IPS-18c (cell line): ENCODE measurements at regions not wholly inside any gene's neighbourhood (a gene's known extent, or its start where the extent isn't known, plus 50 kb on each side); places are given as distances from the start of the nearest gene placed in this dataset.
"Not testable (repeated sequence)": the region's sequence is repeated elsewhere in the genome, so short reads cannot be mapped to it uniquely, and the experiment has no call there.

Experiments used
- H3K4me3 ChIP-seq: 2 replicates; pipeline ENCODE4 v1.7.0; 2013; ENCODE audit warnings: low read depth, mild to moderate bottlenecking, low read length, moderate library complexity; ENCODE audit not compliant: insufficient read depth
- H3K9me3 ChIP-seq: one replicate; pipeline ENCODE4 v1.6.1; 2013; ENCODE audit warnings: mild to moderate bottlenecking, low read length, moderate library complexity; ENCODE audit not compliant: control insufficient read depth, insufficient read depth

DNA sequence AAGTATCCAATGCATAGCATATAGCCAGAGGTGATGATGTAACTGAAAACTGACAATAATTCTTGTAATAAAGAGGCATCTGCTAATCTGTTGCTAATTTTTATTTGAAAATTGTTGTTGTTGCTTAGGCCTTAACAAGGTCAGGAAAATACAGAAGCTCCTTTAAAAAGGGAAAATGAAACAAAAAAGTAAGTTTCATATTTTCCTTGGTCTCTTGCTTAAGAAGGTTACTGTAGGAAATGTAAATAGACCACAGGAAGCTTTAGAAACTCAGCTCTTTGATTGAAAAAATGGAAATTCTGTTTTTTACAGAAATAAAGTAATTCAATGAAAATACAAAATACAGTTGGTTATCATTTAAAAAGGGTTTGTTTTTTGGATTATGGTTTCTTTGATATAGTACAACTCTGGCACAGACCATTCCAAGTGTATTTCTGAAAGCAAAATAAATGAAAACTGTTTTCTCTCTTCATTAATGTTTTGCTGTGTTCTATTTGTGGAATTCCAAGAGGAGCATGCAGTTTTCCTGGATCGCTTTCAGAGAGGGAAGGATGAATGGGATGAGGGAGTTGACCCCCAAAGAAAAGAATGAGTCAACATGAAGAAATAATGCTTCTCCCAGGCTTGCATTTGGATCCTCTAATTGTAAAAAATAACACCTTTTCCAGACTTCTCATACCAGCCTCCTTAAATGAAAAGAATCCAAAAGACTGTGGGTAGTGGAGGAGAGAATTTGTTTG, 398.0 kb upstream of the FAR2 start:
- Histone ChIP-seq H3K9me3 (peaks cover 7% of the 10 kb centered on the region), H3K4me3 (no peak overlapping the region)

DNA sequence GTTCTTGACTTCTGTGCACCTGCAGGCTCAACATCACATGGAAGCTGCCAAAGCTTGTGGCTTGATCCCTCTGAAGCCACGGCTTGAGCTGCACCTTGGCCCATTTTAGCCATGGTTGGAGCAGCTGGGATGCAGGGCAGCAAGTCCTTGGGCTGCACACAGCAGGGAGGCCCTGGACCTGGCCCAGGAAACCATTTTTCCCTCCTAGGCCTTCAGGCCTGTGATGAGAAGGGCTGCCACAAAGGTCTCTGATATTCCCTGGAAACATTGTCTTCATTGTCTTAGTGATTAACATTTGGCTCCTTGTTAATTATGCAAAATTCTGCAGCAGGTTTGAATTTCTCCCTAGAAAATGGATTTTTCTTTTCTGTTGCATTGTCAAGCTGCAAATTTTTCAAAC, 394.1 kb upstream of the FAR2 start:
- Histone ChIP-seq H3K9me3 (peaks cover 8% of the 10 kb centered on the region), H3K4me3 (no peak overlapping the region)

DNA sequence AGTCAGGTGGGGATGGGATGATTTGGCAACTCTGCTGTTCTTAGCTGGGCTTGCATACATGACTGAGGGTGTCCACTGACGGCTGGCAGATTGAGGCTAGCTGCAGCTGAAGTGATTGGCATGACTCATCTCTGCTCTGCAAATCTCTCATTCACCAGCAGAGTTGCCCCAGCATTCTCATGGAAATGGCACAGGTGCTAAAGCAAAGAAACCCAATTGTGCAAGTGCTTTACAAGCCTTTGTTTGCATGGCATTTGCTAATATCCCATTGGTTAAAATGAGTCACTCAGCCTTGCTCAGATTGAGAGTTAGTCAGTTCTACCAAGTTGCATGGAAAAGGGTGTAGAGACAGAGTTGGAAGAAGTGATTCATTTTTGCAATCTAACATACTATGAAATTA, 389.7 kb upstream of the FAR2 start:
- no peak overlapping the region for H3K4me3 ChIP-seq
- H3K9me3 ChIP-seq: peaks cover 8% of the 10 kb centered on the region

DNA sequence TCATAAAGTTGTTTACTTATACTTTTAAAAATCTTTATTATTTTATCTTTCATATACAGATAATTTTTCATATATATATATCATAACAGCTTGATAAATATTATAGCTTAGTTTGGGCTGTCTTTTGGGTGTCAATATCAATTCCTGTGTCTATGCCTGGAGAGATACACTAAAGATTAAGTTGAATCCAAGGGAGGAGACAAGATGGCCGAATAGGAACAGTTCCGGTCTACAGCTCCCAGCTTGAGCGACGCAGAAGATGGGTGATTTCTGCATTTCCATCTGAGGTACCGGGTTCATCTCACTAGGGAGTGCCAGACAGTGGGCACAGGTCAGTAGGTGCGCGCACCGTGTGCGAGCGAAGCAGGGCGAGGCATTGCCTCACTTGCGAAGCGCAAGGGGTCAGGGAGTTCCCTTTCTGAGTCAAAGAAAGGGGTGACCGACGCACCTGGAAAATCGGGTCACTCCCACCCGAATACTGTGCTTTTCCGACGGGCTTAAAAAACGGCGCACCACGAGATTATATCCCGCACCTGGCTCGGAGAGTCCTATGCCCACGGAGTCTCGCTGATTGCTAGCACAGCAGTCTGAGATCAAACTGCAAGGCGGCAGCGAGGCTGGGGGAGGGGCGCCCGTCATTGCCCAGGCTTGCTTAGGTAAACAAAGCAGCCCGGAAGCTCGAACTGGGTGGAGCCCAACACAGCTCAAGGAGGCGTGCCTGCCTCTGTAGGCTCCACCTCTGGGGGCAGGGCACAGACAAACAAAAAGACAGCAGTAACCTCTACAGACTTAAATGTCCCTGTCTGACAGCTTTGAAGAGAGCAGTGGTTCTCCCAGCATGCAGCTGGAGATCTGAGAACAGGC, 388.8 kb upstream of the FAR2 start:
- H3K4me3 ChIP-seq, H3K9me3 ChIP-seq: not testable (repeated sequence)

DNA sequence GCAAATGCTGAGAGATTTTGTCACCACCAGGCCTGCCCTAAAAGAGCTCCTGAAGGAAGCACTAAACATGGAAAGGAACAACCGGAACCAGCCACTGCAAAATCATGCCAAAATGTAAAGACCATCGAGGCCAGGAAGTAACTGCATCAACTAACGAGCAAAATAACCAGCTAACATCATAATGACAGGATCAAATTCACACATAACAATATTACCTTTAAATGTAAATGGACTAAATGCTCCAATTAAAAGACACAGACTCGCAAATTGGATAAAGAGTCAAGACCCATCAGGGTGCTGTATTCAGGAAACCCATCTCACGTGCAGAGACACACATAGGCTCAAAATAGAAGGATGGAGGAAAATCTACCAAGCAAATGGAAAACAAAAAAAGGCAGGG, 387.2 kb upstream of the FAR2 start:
- not testable (repeated sequence) for H3K4me3 ChIP-seq, H3K9me3 ChIP-seq

DNA sequence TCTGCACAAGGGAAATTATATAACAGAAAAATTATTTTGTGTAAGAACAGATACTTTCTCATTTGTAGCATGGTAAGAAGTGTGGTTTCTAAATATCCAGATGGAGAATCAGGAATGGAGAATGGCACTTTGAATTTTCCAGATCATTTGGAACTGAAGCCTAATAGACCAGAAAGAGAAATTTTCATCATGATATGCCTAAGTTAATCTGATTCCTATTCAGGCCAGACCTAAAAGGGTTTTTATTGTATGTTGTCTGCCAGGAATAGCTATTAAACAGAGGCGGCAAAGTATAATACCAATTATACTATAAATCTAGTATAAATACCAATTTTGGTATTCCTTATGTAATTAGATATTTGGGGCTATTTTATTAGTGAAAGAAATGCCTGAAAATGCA, 382.7 kb upstream of the FAR2 start:
- Histone ChIP-seq H3K4me3 (no peak overlapping the region), H3K9me3 (no peaks in the 10 kb centered on the region)

DNA sequence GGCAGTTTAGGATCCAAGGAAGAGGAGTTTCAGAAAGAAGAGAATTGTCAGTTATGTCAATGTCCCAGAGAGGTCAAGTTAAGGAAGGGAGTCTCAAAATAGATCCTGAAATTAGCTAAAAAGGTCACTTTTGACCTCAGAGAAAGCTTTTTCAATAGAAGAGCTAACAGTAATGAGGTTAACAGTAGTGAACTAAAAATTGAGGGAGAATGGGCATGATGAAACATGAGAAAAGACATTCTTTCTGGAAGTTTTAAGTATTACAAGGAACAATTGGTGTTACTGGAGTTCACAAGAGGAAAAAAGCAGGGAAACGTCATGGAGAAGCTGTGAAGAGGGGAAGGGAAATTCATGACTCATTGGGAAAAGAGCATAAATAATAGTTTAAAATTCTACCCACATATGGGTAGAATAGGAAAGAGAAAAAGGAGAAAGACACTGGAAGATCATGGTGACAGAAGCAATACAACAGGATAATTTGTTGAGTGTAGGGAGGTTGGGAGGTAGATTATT, 381.2 kb upstream of the FAR2 start:
- H3K4me3 ChIP-seq: no peak overlapping the region
- H3K9me3 ChIP-seq: no peaks in the 10 kb centered on the region

DNA sequence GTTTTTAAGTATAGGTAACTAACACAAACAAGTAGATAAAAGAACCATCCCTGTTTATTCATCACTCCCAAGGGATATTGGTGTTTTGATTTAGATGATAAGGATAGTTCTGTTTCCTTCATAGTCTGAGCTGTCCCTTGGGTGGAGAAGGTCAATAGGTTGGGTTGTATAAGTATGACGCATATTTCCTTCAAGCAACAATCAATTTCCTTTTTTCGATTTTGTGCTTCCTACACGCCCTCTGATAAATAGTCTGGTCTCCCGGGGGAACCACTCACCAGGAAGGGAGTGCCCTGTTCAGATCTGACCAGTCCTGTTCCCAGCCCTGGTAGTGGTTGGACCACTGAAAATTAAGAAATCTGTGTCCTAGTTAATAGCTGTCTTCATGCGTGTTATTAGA, 378.8 kb upstream of the FAR2 start:
- H3K4me3 ChIP-seq: no peak overlapping the region

DNA sequence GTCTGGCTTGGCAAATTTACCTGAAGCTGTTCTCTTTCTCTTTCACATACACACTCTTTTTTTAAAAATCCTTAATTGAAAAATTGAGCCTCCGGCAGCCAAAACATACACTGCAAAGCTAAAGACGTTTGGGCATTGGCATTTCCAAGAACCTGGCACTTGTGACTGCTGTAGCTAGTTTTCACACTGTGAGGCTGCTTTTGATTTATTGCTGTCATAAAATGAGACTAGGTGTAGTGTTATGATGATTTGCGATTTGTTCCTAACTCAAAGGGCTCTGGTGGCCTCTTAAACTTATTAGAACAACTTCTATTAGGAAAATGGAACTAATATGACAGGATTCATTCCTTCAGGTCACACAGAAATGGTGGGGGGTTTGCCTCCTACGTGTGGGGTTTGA, 377.1 kb upstream of the FAR2 start:
- Histone ChIP-seq H3K4me3 (no peak overlapping the region), H3K9me3 (no peaks in the 10 kb centered on the region)

More for the DNA sequence above, 378.8 kb upstream of the FAR2 start:
- H3K9me3 ChIP-seq: no peaks in the 10 kb centered on the region

DNA sequence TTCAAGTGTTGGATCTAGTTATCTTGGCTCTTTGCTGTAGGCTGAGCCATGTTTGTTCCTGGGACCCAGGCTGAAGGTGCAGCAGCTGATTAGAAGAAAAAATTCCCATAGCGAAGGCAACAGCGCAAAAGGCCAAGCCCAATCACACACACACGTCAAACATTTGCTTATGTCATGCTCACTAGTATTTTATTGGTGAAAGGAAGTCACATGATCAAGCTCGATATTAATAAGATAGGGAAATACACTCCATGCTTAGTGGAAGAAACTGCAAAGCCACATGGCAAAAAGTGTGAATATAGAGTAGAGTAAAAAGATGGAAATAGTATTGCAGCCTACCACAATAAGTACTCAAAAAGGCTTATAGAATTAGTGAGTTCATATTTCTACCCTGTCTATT, 373.5 kb upstream of the FAR2 start:
- Histone ChIP-seq H3K4me3 (no peak overlapping the region), H3K9me3 (no peaks in the 10 kb centered on the region)

DNA sequence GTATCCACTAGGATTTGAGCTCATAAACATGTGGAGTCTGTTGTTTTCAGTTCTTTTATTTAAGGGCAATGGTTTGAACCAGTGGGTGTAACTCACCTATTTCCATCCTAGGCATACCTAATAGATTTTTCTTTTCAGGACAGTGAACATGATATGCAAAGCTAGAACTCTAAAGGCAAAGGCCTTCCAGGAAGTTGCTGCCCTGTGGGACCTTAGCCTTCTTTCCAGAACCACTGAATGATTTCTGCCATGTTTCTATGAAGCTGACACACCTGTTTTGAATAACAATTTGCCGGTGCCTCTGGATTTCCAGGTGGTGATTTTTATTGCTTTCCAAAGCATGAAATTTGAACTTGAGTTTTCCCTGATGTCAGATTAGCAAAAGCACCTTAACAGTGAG, 372.9 kb upstream of the FAR2 start:
- Histone ChIP-seq H3K9me3 (no peaks in the 10 kb centered on the region), H3K4me3 (no peak overlapping the region)

DNA sequence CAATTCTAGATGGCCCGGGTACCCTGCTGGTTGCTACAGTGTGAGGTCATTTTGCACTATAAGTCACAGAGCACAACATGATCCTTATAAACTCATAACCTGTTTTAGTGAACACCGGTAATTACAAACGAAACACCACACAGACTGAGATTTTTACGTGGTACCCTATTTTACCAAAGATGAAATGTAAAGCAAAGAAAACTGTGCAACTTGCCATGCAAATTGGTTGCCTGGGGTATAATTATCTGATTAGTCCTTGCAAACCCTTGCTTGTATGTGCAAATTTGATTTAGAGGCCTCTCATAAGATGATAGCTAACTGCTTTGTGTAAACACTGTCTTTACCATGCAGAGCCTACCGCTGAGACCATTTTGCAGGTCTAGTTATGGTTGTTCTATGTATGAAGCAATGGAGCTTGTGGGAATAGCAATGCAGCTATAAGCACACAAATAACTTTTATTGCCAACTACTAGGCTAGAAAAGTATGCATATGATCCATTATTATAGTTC, 372.1 kb upstream of the FAR2 start:
- Histone ChIP-seq H3K4me3 (no peak overlapping the region), H3K9me3 (no peaks in the 10 kb centered on the region)

DNA sequence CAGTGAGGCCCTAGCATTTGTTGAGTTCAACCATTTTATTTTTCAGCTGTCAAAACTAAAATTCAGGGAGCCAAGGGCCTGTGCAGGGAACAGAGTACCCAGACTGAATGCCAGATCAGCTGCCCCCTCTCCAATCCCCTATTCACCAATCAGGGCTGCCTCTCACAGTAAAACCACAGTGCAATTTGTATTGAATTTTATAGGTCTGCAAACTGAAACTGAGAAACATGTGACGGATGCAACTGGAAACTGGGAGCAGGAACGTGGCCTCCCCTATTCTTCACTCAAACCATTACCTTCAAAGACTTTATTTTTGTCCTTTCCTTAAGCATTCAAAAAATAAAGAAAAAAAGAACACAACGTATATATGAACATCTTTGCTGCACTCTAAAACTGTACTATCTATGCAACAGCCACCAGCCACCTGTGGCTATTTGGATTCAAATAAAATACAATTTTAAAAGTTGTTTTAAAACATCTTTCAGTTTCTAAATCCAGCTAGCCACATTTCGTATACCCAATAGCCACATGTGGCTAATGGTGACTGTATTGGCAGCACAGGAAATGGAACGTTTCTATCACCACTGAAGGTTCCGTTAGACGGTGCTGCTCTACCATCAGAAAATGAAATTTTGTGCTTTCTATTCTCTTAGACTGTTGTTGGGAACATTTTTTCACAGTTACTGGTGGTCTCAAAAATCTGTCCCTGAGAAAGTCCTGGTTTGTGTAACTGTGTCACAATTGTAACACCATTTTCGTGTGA, 371.3 kb upstream of the FAR2 start:
- H3K9me3 ChIP-seq: no peaks in the 10 kb centered on the region

DNA sequence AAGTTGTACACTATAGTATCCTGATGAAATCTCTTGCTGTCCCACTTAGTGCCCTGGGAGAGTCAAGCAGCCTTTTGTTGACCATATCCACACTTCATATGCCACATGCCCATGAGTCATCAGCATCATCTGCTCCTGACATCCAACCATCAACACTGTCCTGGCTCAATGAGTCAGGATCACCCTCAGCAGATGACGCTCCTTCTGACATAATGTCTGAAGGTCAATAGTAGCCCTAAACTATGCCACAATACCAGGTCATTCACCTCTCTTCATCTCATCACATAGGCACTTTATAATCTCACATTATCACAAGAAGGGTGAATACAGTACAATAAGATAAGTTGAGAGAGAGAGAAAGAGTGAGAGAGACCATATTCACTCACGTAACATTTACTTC, 369.0 kb upstream of the FAR2 start:
- Histone ChIP-seq H3K4me3 (no peak overlapping the region), H3K9me3 (no peaks in the 10 kb centered on the region)

More for the DNA sequence above, 371.3 kb upstream of the FAR2 start:
- no peak overlapping the region for H3K4me3 ChIP-seq

DNA sequence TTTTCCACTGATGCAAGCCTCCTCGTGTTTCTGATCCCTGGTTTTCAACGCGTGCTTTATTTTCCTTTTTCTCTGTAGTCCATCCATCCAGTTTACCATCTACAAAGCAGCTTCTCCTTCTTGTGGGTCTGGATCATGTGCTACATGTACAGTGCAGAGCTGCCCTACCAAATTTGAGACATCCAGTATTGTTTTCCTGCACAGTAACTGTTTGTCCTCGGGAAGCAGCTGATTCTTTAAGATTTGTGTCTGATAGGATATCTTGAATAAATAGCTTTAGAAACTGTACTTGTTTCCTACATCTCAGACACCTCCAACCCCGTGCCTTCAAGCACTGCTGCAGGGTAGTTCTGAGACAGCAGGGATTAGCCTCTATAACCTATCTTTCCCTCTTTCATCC, 368.1 kb upstream of the FAR2 start:
- Histone ChIP-seq H3K9me3 (no peaks in the 10 kb centered on the region), H3K4me3 (no peak overlapping the region)

DNA sequence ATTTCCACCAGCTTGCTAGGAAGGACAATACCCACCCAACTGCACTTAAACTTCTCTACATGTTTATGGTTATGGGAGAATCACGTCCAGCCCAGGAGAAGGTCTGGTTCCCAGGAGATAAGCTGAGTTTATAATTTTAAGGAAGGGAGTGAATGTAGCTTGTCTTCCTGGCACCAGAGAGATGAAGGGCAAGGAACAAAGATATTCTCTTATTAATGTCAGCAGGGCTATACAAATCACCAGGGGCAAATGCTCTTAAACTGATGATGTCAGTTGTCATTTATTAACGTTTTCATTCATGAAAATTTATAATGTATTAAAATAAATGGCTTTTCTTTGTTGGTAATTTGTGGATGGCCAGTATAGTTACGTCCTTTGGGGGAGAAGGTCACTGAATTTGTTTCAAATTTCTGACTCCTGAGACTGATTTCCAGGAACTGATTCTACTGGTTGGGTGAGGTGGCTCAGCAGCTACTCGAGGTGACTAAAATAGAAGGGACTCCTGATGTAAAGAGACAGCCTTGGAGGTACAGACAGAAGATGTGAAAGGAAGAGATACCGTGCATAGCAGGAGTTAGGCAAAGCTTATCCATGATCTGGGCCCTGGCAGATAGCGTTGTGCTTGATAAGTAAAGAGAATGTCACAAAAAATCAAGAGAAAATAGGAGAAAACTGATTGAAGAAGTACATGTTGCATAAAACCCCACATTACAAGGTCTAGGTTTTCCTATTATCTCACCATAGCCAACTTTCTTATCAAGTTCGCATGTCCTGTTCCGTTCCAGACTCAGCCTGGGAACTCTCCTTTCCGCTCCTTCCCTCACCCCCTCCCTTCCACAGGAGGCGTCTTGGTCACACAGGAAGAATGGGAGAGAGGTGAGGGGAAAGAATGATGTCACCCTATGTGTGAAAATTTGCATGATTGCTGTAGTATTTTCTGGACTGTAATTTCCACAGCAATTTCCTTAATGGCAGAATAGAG, 367.1 kb upstream of the FAR2 start:
- H3K9me3 ChIP-seq: no peaks in the 10 kb centered on the region
- no peak overlapping the region for H3K4me3 ChIP-seq
